Kidney tubule cell (primary cell): ENCODE measurements at regions not wholly inside any gene's neighbourhood (a gene's known extent, or its start where the extent isn't known, plus 50 kb on each side); places are given as distances from the start of the nearest gene placed in this dataset.
"Not testable (repeated sequence)": the region's sequence is repeated elsewhere in the genome, so short reads cannot be mapped to it uniquely, and the experiment has no call there.

ENCODE experiments used
- DNase-seq: peaks from one replicate; pipeline ENCODE4 v3.0.0-alpha.2; 2018; ENCODE audit warnings: low spot score

DNA sequence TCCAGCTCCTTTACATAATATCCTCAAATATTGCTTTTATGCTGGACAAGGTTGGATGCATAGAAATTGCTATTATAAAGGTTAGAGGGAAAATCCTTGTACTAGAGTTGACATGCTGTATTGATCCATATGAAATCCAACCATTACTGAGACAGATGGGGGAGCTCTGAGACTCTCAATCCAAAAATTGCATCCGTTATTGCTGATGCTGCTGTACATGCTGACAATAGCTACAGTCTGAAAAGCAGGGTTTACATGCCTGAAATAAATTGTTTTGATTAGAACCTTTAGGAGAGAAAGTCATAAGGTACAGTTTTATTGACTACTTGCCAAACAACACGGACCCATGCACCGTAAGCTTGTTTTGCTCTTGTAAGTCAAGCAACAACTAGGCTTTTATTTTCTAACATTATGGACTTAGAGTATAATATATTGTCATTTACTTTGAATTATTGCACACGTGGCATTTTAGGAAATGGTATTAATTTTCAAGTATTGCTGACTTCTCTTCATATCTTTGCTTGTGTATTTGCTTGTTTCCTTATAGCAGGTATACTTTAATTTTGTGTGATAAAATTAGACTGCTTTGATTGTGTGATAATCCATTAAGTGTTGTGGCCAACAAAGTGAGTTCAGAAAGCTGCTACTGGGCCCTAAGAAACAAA lies 1365.2 kb downstream of the STIM2 start:
- DNase-seq, result no peak

DNA sequence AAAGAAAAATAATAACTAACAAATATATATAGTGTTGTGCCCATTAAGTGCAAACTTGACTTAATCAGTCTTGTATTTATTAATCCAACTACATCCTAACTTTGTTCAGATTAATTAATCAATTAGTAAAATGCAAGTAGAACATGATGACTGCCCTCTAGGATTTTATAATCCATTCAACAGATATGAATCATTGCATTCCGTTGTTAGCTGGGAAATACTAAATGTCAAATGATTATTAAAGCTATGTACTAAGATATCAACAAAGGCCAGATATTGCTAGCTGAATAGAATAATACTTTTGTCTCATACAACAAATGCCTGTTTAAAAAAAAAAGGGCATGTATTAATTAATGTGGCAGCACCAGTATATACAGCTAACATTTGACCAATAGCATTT lies 1366.3 kb downstream of the STIM2 start:
- DNase-seq, result no peak

DNA sequence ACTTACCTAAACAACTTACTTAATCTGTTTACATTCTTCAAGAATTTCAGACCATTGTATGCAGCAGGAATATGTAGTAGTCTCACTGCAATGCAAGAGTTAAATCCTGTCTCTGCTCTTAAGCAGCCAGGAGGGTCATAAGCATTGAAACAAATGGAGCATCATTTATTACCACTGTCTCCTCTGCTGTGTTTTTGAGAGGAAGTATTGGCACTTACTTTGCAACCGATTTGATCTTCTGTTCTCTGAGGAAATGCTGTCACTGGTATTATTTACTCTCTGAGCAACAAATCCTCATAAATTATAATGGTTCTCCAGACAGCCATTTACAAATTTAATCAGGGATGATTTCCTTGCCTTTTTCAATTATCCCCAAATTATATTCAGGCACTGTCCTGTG lies 1367.1 kb downstream of the STIM2 start:
- no peak for DNase-seq

DNA sequence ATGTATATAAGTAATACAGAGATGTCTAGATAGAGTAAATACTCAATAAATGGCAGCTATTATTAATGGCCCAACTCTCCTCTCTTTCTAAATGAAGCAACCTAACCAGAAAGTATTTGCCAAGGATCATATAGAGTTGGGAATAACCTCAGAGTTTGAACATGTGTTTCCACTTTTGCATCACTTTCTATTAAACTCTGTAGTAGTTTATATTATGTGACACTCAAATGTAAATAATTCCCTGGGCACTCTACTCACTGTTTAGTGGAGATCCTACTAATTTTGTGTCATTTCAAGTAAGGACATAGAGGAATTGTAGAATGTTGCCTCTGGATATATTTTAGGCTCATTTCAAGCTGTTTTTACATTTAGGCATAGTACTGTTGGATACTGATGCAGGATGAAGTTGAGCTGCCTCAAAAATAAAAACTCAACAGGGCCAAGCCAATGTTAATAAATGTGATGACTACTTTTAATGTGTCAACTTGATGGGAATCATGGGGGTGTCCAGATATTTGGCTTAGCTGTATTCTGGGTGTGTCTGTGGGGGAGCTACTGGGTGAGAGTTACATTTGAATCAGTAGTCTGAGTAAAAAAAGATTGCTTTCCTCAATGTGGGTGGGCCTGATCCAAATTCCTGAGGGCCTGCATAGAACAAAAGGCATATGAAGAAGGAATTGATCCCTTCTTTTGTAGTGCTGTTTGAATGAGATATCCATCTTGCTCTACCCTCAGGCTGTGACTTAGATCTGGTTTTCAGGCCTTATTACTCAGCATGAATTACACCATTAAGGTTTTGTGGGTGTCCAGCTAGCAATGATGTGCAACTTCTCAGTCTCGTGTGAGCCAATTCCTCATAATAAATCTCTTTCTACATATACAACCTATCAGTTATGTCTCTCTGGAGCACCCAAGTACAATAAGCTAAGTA lies 1368.2 kb downstream of the STIM2 start:
- DNase-seq, result no peak

DNA sequence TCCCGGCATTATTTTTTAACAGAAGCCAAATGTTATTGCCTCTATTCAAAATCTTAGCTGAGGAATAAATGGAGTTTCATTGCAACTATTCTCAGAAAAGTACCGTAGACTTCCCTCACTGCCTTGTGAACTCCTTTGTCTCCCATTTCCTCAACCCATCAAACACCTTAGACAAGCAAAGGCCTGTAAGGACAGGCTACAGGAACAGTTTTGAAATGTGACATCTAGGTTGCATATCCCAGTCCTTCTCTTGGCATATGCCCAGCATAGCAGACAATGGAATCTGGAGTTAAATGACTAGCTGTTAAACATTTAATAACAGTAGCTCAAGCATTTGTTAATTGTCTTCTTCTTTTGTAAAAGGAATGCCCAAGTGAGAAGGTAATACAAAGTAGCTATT lies 1371.7 kb downstream of the STIM2 start:
- no peak for DNase-seq

DNA sequence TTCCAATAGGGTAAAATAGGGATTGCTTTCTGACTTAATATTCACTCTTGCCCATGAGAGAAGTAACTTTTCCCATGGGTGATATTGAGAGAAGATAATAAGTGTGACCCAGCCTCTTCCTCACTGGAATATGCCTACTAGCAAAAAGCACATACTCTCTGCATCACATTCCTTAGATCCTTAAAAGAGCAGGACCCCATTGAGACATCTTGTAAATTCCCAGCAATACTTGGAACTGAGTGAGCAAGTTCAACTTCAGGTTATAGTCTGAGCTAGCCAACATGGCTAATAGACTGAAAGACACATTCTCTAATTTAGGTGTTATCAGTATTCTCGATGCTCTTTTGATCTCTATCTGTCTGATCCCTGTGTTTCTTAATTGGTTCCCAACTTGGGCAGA lies 1372.3 kb downstream of the STIM2 start:
- DNase-seq, result no peak

DNA sequence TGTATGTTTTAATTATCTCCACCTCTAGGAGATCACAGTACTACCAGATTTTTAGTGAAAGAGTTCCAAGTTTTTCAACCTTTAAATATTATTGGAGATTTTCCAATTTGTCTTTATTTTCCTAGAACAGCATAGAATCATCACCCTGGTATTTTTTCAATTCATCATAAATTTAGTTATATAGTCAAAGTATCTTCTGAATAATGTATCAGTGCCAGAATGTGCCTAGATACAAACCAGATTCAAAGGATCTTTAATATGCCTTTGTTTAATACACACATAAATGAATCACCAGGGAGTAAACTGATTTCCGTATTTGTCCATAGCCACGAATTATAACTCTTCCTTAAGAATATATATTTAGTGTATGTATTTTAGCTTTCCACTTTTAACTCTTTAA lies 1373.1 kb downstream of the STIM2 start:
- DNase-seq, result no peak

DNA sequence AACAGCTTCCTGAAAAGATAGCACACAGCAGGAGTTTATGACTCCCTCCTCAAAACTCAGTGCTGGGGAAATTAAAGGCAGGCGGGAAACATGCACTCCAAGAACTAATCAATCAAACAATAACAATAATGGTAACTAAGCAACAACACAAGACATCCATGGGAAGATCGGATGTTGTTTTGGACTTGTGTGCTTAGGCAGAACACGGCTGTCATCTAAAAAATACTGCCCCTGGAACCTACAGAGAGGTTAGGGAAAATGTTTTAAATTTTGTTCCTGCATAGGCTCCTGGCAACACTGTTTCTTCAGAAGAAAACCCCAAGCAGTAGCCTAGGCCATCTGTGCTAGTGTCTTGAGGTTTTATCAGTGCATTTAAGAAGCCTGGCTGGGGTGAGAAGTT lies 1378.2 kb downstream of the STIM2 start:
- no peak for DNase-seq

DNA sequence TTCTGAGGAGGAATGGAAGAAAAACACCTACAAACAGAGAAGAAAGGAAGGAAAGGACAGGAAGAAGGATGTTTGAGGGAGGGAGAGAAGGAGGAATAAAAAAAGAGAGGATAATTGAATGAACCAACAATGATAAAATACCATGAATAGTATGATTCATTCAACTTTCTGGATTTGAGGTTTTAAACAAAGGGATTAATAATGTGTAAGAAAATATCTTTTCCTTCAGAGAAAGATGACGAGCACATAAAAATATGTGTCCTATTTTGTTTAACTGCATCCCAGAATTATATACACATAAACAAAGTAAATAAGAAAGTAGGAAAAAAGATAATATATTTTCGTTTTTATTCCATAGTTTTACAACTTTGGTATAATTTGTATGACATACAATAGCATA lies 1380.4 kb downstream of the STIM2 start:
- no peak for DNase-seq

DNA sequence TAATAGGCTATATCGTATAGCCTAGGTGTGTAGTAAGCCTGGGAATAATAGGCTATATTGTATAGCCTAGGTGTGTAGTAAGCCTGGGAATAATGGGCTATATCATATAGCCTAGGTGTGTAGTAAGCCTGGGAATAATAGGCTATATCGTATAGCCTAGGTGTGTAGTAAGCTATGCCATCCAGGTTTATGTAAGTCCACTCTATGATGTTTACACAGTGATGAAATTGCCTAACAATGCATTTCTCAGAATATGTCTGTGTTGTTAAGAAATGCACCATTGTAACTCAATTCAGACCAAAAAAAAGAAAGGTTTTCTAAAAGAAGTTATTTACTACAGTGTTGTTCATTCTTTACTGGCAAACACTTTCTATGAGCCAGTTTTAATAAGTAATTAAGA lies 1387.2 kb downstream of the STIM2 start:
- DNase-seq, result no peak

DNA sequence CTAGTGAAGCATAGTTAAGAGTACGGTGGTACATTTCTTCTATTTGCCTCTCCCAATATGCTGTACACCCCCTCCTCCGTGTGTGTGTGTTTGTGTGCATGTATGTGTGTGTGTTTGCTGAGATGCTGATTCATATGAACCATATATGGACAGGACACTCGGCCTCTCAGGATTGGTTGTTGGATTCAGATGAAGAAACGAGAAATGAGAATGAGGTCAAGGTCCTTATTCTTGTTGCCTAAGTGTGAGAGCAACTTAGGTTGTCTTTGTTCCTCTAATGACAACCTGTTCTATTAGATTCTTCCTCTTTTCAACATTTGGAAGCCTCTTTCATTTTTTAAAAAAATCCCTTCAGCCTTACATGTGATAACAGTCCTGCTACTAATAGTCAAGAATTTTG lies 1387.6 kb downstream of the STIM2 start:
- DNase-seq, result no peak

DNA sequence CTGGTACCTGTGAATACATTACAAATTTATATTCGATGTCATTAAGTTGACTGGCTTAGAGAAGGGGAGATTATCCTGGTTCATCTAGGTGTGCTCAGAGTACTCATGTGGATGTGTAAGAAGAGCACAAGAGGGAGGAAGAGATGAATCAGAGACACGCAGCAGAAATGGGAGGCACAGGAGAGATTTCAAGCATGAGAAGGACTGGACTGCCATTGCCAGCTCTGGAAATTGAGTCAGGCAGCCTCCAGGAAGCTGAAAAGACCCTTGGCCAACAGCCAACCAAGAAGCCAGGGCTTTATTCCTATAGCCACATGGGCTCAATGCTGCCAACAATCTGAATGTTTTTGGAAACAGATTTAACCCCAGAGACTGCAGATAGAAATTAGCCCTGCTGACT lies 1390.0 kb downstream of the STIM2 start:
- no peak for DNase-seq

DNA sequence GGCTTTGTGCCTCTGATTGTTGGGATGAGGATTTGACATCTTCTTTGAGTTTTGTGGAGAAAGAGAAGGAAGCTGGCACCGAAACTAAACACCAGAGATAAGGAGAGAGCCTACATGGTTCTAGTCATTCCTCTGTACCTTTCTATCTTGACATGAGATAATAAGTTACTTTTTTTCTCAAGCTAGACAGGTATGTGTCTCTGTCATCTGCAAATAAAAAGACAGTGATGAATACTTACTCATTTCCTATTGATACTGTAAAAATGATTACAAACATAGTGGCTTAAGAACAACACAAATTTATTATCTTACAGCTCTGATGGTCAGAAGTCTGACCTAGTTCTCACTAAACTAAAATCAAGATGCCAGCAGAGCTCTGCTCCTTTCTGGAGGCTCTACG lies 1391.2 kb downstream of the STIM2 start:
- DNase-seq, result no peak

DNA sequence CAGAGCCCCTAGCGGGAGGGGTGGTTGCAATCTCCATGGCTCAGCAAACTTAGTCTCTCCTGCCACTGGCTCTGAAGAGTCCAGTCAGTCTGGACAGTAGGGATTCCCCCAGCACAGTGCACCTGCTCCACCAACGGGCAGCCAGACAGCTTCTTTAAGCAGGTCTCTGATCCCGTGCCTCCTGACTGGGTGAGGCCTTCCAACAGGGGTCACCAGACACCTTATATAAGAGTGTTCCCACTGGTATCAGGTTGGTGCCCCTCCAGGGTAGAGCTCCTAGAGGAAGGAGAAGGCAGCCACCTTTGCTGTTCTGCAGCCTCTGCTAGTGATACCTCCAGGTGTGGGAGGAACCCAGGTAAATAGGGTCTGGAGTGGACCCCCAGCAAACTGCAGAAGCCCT lies 1393.4 kb downstream of the STIM2 start:
- no peak for DNase-seq

DNA sequence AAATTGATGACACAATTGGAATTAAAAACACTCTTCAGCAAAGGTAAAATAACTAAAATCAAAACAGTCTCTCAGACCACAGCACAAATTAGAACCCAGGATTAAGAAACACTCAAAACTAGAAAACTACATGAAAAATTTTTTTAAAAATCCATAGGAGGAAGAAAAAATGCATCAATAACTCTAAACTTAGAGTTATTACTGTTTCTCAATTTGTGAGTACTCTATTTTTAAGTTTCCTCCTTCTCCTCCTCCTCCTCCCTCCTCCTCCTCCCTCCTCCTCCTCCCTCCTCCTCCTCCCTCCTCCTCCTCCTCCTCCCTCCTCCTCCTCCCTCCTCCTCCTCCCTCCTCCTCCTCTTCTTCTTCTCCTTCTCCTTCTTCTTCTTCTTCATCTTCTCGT lies 1395.7 kb downstream of the STIM2 start:
- no peak for DNase-seq

DNA sequence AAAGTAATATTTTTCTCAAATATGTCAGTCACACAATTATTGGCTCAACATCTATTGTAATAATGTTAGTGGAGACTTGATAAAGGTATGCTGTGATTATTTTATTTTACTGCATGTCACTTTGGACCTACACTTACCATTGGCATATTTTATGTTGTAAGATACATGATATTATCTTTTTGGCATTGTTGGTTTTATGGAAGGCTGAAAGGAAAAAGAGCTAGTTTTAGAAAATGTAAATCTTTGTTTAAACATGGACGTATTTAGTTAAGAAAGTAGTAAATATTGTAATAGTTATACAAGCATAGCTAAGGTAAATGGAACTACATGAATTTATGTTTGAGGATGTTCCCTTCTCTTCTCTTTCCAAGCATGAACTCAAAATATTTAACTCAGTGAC lies 1399.3 kb downstream of the STIM2 start:
- no peak for DNase-seq

DNA sequence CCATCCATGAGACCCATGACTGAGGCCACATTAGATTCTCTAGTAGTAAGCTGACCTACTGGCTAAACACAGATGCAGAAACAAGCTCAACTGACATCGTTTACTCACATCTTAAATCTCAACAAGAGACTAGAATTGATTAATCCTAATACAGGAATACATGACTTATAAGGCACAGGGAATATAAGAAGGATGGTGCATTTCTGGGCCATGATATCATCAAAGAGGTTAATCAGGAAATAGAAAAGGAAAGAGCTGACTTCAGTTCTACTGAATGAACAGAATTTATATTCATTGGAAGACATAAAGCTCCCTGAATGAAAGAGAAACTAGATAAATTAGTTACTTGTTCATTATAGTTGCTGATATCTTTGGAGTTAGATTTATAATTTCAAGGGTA lies 1406.5 kb downstream of the STIM2 start:
- peak; percentile 55 for DNase-seq

DNA sequence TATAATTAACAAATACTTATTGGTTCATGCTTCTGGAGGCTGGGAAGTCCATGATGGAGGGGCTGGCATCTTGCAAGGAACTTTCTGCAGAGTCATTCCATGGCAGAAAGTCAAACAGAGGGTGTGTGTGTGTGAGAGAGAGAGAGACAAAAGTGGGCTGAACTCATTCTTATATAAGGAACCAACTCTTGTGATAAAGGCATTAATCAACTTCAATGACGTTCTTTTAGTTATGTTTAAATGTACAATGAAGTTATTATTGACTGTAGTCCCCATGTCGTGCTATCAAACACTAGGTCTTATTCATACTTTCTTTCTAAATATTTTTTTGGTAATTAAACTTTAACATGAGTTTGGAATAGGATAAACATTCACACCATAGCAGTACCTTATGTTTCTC lies 1408.8 kb downstream of the STIM2 start:
- no peak for DNase-seq

DNA sequence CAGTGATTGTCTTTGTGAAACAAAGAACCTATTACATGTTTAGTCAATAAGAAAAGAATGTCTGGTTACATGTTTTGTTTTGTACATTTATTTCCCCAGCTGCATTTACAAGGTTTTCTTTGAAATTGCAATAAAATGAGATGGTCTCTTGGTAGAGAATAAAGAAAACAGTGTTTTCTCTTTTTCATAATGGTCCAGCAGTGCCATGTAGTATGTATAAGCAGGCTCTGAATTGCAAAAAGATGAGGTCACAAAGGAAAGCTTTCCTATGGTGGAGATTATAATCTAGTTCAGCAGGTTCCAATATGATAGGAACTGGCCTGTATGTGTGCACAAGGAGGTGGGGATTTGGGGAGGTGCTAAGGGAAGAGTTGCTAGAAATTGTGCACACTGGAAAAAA lies 1417.3 kb downstream of the STIM2 start:
- no peak for DNase-seq

DNA sequence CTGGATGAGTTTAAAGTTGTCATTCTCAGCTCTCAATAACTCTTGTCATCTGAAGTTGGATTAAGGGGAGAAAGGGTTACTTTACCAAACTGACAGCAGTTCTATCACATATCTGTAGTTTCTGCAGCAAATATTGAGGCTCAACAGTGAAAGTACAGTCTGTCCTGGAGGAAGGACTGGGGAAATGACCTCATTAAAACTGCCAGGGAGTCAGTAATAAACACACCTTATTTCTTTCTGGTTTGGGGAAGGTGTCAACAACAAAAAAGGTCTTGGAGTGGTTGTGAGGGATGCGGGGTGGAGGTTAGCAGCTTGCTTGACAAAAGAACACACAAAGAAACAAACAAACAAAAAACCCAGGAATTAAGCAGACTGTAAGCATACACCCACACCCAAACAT lies 1418.0 kb downstream of the STIM2 start:
- no peak for DNase-seq

DNA sequence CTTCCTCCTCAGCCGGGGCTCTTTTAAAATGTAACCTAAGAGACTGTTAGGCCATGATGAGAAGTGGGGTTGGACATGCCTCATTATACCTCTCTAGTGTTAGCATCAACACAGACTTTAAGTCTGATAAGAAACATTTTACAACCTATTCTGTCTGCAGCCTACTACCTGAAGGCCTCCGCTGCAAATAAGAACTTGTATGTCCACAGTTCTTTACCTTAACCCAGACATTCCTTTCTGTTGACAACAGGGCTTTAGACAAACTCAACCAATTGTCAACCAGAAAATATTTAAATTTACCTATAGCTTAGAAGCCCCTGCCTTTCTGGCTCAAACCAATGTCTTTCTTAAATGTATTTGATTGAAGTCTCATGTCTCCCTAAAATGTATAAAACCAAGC lies 1418.6 kb downstream of the STIM2 start:
- no peak for DNase-seq

DNA sequence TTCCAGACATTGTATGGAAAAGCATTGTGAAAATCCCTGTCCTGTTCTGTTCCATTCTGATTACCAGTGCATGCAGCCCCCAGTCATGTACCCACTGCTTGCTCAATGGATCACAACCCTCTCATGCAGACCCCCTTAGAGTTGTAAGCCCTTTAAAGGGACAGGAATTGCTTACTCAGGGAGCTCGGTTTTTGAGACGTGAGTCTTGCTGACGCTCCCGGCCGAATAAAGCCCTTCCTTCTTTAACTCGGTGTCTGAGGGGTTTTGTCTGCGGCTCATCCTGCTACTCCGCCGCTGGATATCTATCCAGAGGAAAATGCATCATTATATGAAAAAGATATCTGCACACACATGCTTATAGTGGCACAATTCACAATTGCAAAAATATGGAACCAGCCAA lies 1425.6 kb downstream of the STIM2 start:
- not testable (repeated sequence) for DNase-seq

DNA sequence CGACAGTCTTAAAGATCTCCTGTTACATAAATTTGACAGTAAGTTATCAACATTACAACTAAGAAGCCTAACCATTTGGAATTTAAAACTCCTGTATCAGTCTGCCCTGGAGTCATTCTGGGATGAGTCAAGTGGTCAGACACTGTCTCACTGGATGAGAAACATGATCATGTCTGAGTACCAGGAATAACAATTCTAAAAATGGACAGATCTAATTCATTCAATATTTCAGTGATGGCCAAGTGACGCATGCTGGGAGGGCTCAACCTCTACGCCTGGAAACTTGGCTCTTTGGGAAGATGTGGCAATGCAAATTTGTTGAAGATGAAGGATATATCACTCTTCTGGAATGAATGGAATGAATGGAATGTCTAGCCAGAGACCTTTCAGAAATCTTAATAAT lies 1427.2 kb downstream of the STIM2 start:
- peak; percentile 95 for DNase-seq

DNA sequence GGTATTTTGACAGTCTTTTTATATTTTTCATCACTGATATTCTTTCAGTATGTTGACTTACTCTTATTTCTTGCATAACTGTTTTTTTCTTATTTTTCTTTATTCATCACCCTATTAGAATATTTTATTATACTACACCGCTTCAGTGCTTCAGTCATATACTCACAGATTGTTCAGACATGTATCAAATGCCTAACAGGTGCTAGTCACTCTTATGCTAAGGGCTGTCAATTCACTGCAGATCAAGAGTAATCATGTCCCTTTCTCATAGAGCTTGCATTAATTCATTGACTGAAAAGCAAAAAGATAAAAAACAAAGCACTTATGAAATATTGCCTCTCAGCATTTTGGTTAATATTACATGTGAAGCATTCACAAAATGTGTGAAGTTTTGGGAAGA lies 1435.6 kb downstream of the STIM2 start:
- DNase-seq, result no peak
